Heart left ventricle (tissue), 16 donors: ENCODE measurements at regions not wholly inside any gene's neighbourhood (a gene's known extent, or its start where the extent isn't known, plus 50 kb on each side); places are given as distances from the start of the nearest gene placed in this dataset.

Experiments used
- ATAC-seq, 4 donors: fragments of 200-7000 bp; cut with Tn5 transposase; one replicate each; pipeline ENCODE4 v1.9.1; 2020 to 2022; ENCODE audit warnings: moderate library complexity in 4 of 4, mild to moderate bottlenecking in 3 of 4, moderate number of reproducible peaks in 1 of 4
- DNase-seq, 5 donors: peaks; one replicate each; pipeline ENCODE4 v3.0.0-alpha.2; 2020
- H3K27ac ChIP-seq, 12 donors: fragments of 200-600 bp; sonication (generic) in 4 of 12; one replicate each; pipeline versions ENCODE4 v1.5.0 to v1.8.0; 2016 to 2022; ENCODE audit warnings: mild to moderate bottlenecking in 2 of 12
- H3K27me3 ChIP-seq, 9 donors: fragments of 200-600 bp; sonication (generic) in 2 of 9; one replicate each; pipeline versions ENCODE4 v1.5.1 to v1.8.0; 2016 to 2022; ENCODE audit warnings: mild to moderate bottlenecking in 3 of 9
- H3K36me3 ChIP-seq, 9 donors: fragments of 200-600 bp; sonication (generic) in 2 of 9; one replicate each; pipeline versions ENCODE4 v1.5.0 to v1.8.0; 2018 to 2022; ENCODE audit warnings: mild to moderate bottlenecking in 2 of 9
- H3K4me1 ChIP-seq, 12 donors: fragments of 200-600 bp; sonication (generic) in 4 of 12; one replicate each; pipeline versions ENCODE4 v1.5.0 to v1.8.0; 2016 to 2022; ENCODE audit warnings: mild to moderate bottlenecking in 3 of 12
- H3K4me3 ChIP-seq, 12 donors: fragments of 200-600 bp; sonication (generic) in 4 of 12; one replicate each; pipeline versions ENCODE4 v1.5.0 to v1.8.0; 2017 to 2022; ENCODE audit warnings: mild to moderate bottlenecking in 9 of 12, moderate library complexity in 4 of 12
- H3K9me3 ChIP-seq, 12 donors: fragments of 200-600 bp; sonication (generic) in 4 of 12; one replicate each; pipeline versions ENCODE4 v1.5.0 to v1.8.0; 2016 to 2022; ENCODE audit warnings: mild to moderate bottlenecking in 1 of 12
- POLR2A ChIP-seq, 2 donors: fragments of 450-650 bp; IDR thresholded peaks; one replicate each; pipeline ENCODE4 v1.6.1; 2017; ENCODE audit warnings: antibody characterized with exemption in 2 of 2, mild to moderate bottlenecking in 2 of 2, moderate library complexity in 2 of 2
- WGBS, 4 donors: extraction: QIAGEN DNeasy Blood & Tissue Kit in 2 of 4; methylation state at CpG; one replicate each; pipeline versions ENCODE4 v1.1.5 to v1.1.7; 2013 to 2018; 5-methylcytosine and 5-hydroxymethylcytosine counted together
- intact Hi-C, 10 donors: fragments of 100-400 bp; cut with DNase I; formaldehyde crosslinking; loops; one replicate each; pipeline versions ENCODE4 v1.11.1 to v1.14.2; 2022
- TF ChIP-seq, protein P1 (sequence below), 12 donors: fragments of 200-600 bp; sonication (generic) in 4 of 12; IDR thresholded peaks; one replicate each; pipeline versions ENCODE4 v1.5.0 to v1.8.0; 2018 to 2022; ENCODE audit warnings: antibody characterized with exemption in 12 of 12, mild to moderate bottlenecking in 5 of 12
- donor health status: ischemic (EF 13 %, LVEDD 7.1; RV severe dilation, severe dysfunction).
- donor health status: healthy with polysubstance abuse.
- donor health status: DM: no; HTN: yes; CAD: no.
- donor health status: DM: no; HTN: no; CAD: no.
- donor health status: ischemic (EF 25% LVEDD 6.9; RV normal size, moderate dysfunction).
- donor health status: ischemic (EF 25% LVEDD 5.7; RV mildly dilated, moderate dysfunction).
- donor health status: healthy.
- donor health status: DM: yes; HTN: yes; CAD: no.
- donor health status: ischemic (EF 35%, LVEDD 5.7; RV mildly dilated, moderate dysfunction).
- donor health status: nonischemic (EF 11% LVEDD 7.7; RV severe dilation, severe dysfunction).
- donor health status: DM: yes; HTN: yes; CAD: no.
- donor health status: PGD.
- donor health status: ischemic (EF 29% LVEDD 5.4; RV normal size, mild dysfunction).
- donor health status: nonischemic (EF 23%, LVEDD 6.1; RV moderate dilation, normal function).

GRCh38 chr18:34965108-34965507 lies 76.1 kb upstream of the MAPRE2 start:
- DNase-seq (no peak), ATAC-seq (no peak)
- Histone ChIP-seq H3K4me1 (peaks cover 0 to 15% (median 0%) of the 10 kb centered on the region in 12 donors), H3K9me3 (no peaks in the 10 kb centered on the region), H3K27ac (no peak overlapping the region), H3K4me3 (no peak overlapping the region), H3K27me3 (no peaks in the 10 kb centered on the region), H3K36me3 (no peaks in the 10 kb centered on the region)
- no peak for TF ChIP-seq POLR2A (IDR thresholded peaks at IDR 0.05)
- TF ChIP-seq, protein P1, sequence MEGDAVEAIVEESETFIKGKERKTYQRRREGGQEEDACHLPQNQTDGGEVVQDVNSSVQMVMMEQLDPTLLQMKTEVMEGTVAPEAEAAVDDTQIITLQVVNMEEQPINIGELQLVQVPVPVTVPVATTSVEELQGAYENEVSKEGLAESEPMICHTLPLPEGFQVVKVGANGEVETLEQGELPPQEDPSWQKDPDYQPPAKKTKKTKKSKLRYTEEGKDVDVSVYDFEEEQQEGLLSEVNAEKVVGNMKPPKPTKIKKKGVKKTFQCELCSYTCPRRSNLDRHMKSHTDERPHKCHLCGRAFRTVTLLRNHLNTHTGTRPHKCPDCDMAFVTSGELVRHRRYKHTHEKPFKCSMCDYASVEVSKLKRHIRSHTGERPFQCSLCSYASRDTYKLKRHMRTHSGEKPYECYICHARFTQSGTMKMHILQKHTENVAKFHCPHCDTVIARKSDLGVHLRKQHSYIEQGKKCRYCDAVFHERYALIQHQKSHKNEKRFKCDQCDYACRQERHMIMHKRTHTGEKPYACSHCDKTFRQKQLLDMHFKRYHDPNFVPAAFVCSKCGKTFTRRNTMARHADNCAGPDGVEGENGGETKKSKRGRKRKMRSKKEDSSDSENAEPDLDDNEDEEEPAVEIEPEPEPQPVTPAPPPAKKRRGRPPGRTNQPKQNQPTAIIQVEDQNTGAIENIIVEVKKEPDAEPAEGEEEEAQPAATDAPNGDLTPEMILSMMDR (IDR thresholded peaks at IDR 0.05): no peak
- intact Hi-C loops: no loop called here
- 80 to 92% (median 85%) methylated on average over 1 of the region's 1 CpG for WGBS, 4 donors

DNA sequence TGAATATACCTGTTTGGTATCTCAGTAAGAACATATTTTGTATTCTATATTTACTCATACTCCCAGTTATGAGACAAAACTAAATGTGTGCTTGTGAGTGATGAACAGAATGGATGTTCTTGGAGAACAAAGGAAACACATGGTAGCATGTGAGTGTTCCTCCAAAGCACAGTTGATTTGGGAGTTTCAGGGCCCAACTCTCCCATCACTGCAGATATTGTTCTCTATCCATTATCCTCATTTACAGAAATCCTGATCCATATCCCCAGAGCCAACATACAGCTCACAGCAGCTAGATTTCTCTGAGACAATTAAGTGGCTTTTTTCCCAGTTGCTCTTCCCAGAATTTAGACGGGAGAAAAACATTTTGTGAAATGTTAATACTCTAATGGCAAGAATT lies 75.6 kb upstream of the MAPRE2 start:
- H3K27ac ChIP-seq: no peak overlapping the region
- peaks cover 0 to 15% (median 0%) of the 10 kb centered on the region in 12 donors for H3K4me1 ChIP-seq
- DNase-seq: no peak
- no peak for TF ChIP-seq POLR2A (IDR thresholded peaks at IDR 0.05)
- TF ChIP-seq, protein P1 (IDR thresholded peaks at IDR 0.05): no peak
- WGBS, 4 donors: 67 to 81% (median 74%) methylated on average over 1 of the region's 1 CpG
- ATAC-seq: no peak
- intact Hi-C loops: no loop called here
- H3K4me3 ChIP-seq: no peak overlapping the region
- H3K36me3 ChIP-seq: no peaks in the 10 kb centered on the region
- no peaks in the 10 kb centered on the region for H3K9me3 ChIP-seq
- H3K27me3 ChIP-seq: no peaks in the 10 kb centered on the region

GRCh38 chr18:34970106-34970505 lies 71.1 kb upstream of the MAPRE2 start:
- 70 to 79% (median 71%) methylated on average over 3 of the region's 3 CpGs for WGBS, 4 donors
- no peak for DNase-seq
- intact Hi-C loops: loop anchor here in 1 of 10 donors (10.0 kb wide), 1 partner anchor 85 kb away; no protein-coding TSS in a partner anchor
- Histone ChIP-seq H3K4me1 (peaks cover 0 to 15% (median 0%) of the 10 kb centered on the region in 12 donors), H3K36me3 (no peaks in the 10 kb centered on the region), H3K27ac (no peak overlapping the region), H3K4me3 (no peak overlapping the region), H3K27me3 (no peaks in the 10 kb centered on the region), H3K9me3 (peaks cover 0 to 4% (median 0%) of the 10 kb centered on the region in 12 donors)
- no peak for TF ChIP-seq POLR2A (IDR thresholded peaks at IDR 0.05)
- TF ChIP-seq, protein P1 (IDR thresholded peaks at IDR 0.05): no peak
- no peak for ATAC-seq

- no peaks in the 10 kb centered on the region for H3K36me3 ChIP-seq
- peaks cover 0 to 4% (median 0%) of the 10 kb centered on the region in 12 donors for H3K9me3 ChIP-seq
- DNase-seq: no peak
- no peaks in the 10 kb centered on the region for H3K27me3 ChIP-seq
- TF ChIP-seq, protein P1 (IDR thresholded peaks at IDR 0.05): no peak
- TF ChIP-seq POLR2A (IDR thresholded peaks at IDR 0.05): no peak
- intact Hi-C loops: loop anchor here in 1 of 10 donors (10.0 kb wide), 1 partner anchor 87 kb away; no protein-coding TSS in a partner anchor
- no peak overlapping the region for H3K4me3 ChIP-seq
- no peak for ATAC-seq
- no peak overlapping the region for H3K27ac ChIP-seq
- H3K4me1 ChIP-seq: peaks cover 0 to 22% (median 3%) of the 10 kb centered on the region in 12 donors
- WGBS, 4 donors: 73 to 88% (median 85%) methylated on average over 1 of the region's 1 CpG
Measured at GRCh38 chr18:34971313-34971712, 69.9 kb upstream of the MAPRE2 start.
